HG02571 (cell line): ENCODE measurements at regions not wholly inside any gene's neighbourhood (a gene's known extent, or its start where the extent isn't known, plus 50 kb on each side); places are given as distances from the start of the nearest gene placed in this dataset.

Experiments
- ATAC-seq: cut with Tn5 transposase; IDR thresholded peaks from one replicate; pipeline ENCODE4 v1.9.1; 2021; ENCODE audit warnings: mild to moderate bottlenecking, moderate library complexity; ENCODE audit not compliant: unreplicated experiment

DNA sequence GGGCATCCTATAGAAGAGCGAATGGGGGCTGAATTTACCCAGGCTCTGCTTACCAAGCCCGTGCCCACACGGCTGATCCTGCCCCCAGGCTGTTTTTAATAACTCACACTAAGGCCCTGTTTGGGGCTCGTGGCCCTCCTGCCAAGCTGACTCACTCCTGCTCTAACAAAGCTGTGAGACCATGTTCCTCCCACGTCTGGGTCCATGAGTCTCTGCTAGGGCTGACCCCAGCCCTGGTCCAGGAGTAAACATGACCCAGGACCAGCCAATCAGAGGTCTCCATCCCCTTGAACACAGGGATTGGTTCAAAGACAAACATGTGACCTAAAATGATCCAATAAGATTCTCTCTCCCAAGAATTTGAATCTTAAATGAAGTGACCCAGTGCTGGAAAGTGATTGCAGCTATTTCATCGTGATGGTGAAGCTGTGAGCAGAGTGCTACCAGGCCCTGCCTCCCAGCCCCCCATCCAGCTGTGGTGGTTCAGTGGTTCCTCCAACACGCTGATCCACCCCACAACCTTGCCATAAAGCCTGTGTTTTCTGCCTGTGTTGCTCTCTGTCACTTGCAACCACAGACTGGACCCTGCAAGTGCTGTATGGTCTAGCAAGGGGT, 57.2 kb downstream of the C16orf82 start:
- ATAC-seq, result no peak

GRCh38 chr16:27127308-27127707, 60.6 kb downstream of the C16orf82 start:
- no peak for ATAC-seq

GRCh38 chr16:27129401-27129800, 62.7 kb downstream of the C16orf82 start:
- no peak for ATAC-seq

- no peak for ATAC-seq
Measured at GRCh38 chr16:27138257-27138656, 65.1 kb upstream of the KDM8 start.

DNA sequence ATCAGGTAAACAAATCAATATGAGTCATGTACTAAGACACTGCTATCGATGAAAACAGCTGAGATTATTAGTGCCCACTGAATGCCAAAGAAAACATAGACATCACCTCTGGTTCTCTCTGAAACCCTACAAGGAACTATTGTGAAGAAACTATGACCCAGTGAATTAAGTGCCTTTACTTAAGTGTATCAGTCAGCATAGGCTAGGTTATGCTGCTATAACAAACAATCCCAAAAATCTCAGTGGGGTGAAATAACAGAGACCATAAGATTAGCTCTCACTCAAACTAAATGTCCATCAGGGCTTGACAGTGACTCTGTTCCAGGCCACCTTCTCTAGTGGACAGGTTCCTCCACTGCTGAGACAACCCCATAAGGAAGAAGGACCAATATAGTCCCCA, 57.7 kb upstream of the KDM8 start:
- ATAC-seq, result no peak

- ATAC-seq, result peak; percentile 61
Measured at GRCh38 chr16:27149986-27150385, 53.3 kb upstream of the KDM8 start.

DNA sequence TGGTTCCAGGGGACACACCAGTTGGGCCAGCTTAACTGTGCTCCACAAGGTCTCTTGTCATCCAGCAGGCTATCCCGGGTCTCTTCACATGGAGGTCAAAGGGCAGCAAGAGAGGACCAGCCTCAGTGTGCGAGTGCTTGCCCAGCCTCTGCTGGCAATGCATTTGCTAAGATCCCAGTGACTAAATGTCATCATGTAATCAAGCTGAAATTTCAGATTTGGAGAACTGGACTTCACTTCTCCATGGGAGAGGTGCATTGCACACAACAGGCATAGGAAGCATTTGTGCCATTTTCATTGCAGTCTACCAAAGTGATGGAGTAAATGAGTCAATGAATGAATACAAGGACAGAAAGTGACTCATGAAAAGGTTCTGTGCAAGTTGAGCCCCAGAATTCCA, 51.2 kb upstream of the KDM8 start:
- ATAC-seq, result no peak

GRCh38 chr16:27152801-27153200, 50.5 kb upstream of the KDM8 start:
- no peak for ATAC-seq
